A673 (cell line): ENCODE measurements at regions not wholly inside any gene's neighbourhood (a gene's known extent, or its start where the extent isn't known, plus 50 kb on each side); places are given as distances from the start of the nearest gene placed in this dataset.

Experiments used
- EZH2 ChIP-seq: fragments of 200-600 bp; sonication (generic); IDR thresholded peaks from 2 replicates; pipeline ENCODE4 v1.6.1; 2017; ENCODE audit warnings: borderline replicate concordance, low read depth, mild to moderate bottlenecking, mixed read lengths, antibody characterized with exemption, low read length; ENCODE audit not compliant: poor library complexity, severe bottlenecking
- TF ChIP-seq, protein P1 (sequence below): fragments of 300-800, 200-600 bp; sonication (generic); conservative IDR thresholded peaks from 2 replicates; pipeline ENCODE4 v1.5.1; 2017; ENCODE audit warnings: low read depth, mild to moderate bottlenecking, antibody characterized with exemption, low read length, moderate library complexity, mixed read lengths

DNA sequence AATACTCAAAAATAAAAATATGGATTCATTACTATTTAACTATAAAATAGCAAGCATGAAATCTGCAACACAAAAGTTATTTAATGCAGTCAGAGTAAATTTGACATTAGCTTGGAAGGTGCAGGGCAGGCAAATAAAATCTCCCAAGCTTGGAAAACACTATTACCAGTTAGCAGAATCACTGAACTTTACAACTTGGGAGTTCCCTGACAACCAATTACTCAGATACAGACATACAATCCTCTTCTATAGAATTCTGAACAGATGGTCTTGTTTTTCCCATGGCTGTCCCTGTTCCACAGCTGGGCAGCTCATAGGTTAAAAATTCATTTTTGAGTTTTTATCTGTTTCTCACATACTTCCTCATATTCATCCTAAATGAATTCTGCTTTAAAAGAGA lies 1002.6 kb downstream of the SORCS3 start:
- TF ChIP-seq, protein P1, sequence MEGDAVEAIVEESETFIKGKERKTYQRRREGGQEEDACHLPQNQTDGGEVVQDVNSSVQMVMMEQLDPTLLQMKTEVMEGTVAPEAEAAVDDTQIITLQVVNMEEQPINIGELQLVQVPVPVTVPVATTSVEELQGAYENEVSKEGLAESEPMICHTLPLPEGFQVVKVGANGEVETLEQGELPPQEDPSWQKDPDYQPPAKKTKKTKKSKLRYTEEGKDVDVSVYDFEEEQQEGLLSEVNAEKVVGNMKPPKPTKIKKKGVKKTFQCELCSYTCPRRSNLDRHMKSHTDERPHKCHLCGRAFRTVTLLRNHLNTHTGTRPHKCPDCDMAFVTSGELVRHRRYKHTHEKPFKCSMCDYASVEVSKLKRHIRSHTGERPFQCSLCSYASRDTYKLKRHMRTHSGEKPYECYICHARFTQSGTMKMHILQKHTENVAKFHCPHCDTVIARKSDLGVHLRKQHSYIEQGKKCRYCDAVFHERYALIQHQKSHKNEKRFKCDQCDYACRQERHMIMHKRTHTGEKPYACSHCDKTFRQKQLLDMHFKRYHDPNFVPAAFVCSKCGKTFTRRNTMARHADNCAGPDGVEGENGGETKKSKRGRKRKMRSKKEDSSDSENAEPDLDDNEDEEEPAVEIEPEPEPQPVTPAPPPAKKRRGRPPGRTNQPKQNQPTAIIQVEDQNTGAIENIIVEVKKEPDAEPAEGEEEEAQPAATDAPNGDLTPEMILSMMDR: no peak
- no peak for TF ChIP-seq EZH2
